ENCODE measurements at regions not wholly inside any gene's neighbourhood (a gene's known extent, or its start where the extent isn't known, plus 50 kb on each side); places are given as distances from the start of the nearest gene placed in this dataset.

- DNase-seq (ENCODE audit: low read depth in 2 of 2): no peak
- no peak overlapping the region for H3K4me3 ChIP-seq (replicated peaks in 1 of 2; ENCODE audit: low read depth in 2 of 2, low read length in 2 of 2)
- no peak for TF ChIP-seq CTCF (IDR thresholded peaks at IDR 0.05; ENCODE audit: low read depth, low read length)
Measured at GRCh38 chr2:150375333-150375732, 112.1 kb downstream of the RND3 start.

GRCh38 chr2:150374492-150374891, 113.0 kb downstream of the RND3 start:
- TF ChIP-seq CTCF (IDR thresholded peaks at IDR 0.05; ENCODE audit: low read depth, low read length): no peak
- DNase-seq (ENCODE audit: low read depth in 2 of 2): no peak
- H3K4me3 ChIP-seq (replicated peaks in 1 of 2; ENCODE audit: low read depth in 2 of 2, low read length in 2 of 2): no peak overlapping the region

GRCh38 chr2:150373374-150373773, 114.1 kb downstream of the RND3 start:
- H3K4me3 ChIP-seq (replicated peaks in 1 of 2; ENCODE audit: low read depth in 2 of 2, low read length in 2 of 2): no peak overlapping the region
- TF ChIP-seq CTCF (IDR thresholded peaks at IDR 0.05; ENCODE audit: low read depth, low read length): no peak
- DNase-seq (ENCODE audit: low read depth in 2 of 2): no peak

- no peak for TF ChIP-seq CTCF (IDR thresholded peaks at IDR 0.05; ENCODE audit: low read depth, low read length)
- H3K4me3 ChIP-seq (replicated peaks in 1 of 2; ENCODE audit: low read depth in 2 of 2, low read length in 2 of 2): no peak overlapping the region
- DNase-seq (ENCODE audit: low read depth in 2 of 2): no peak
Measured at GRCh38 chr2:150371044-150371818, 116.2 kb downstream of the RND3 start.

GRCh38 chr2:150370561-150370960, 116.9 kb downstream of the RND3 start:
- no peak for DNase-seq (ENCODE audit: low read depth in 2 of 2)
- H3K4me3 ChIP-seq (replicated peaks in 1 of 2; ENCODE audit: low read depth in 2 of 2, low read length in 2 of 2): no peak overlapping the region
- no peak for TF ChIP-seq CTCF (IDR thresholded peaks at IDR 0.05; ENCODE audit: low read depth, low read length)

GRCh38 chr2:150369862-150370261, 117.6 kb downstream of the RND3 start:
- H3K4me3 ChIP-seq (replicated peaks in 1 of 2; ENCODE audit: low read depth in 2 of 2, low read length in 2 of 2): no peak overlapping the region
- TF ChIP-seq CTCF (IDR thresholded peaks at IDR 0.05; ENCODE audit: low read depth, low read length): no peak
- no peak for DNase-seq (ENCODE audit: low read depth in 2 of 2)

GRCh38 chr2:150358468-150358807, 129.0 kb downstream of the RND3 start:
- DNase-seq (ENCODE audit: low read depth in 2 of 2): no peak
- TF ChIP-seq CTCF (IDR thresholded peaks at IDR 0.05; ENCODE audit: low read depth, low read length): no peak
- no peak overlapping the region for H3K4me3 ChIP-seq (replicated peaks in 1 of 2; ENCODE audit: low read depth in 2 of 2, low read length in 2 of 2)

Measured in cardiac fibroblast (primary cell).